ENCODE measurements at regions not wholly inside any gene's neighbourhood (a gene's known extent, or its start where the extent isn't known, plus 50 kb on each side); places are given as distances from the start of the nearest gene placed in this dataset.
"Not testable (repeated sequence)": the region's sequence is repeated elsewhere in the genome, so short reads cannot be mapped to it uniquely, and the experiment has no call there.

- POLR2A ChIA-PET; H3K4me2 ChIP-seq (ENCODE audit: low read length); H3K36me3 ChIP-seq (ENCODE audit: insufficient read depth, low read length); H4K20me1 ChIP-seq (ENCODE audit: insufficient read depth, low read length); H2AFZ ChIP-seq (ENCODE audit: low read length); BruUV-seq (replicated peaks); H3K9me3 ChIP-seq (ENCODE audit: low read length); H3K4me1 ChIP-seq (ENCODE audit: insufficient read depth, low read length, poor library complexity, severe bottlenecking); H3K4me3 ChIP-seq (ENCODE audit: low read depth, low read length, poor library complexity, severe bottlenecking); H3K9me2 ChIP-seq (ENCODE audit: insufficient read depth, low read length); H3K79me2 ChIP-seq (ENCODE audit: insufficient read depth, low read depth, low read length); DNase-seq (ENCODE audit: low spot score); intact Hi-C loops (cut with micrococcal nuclease; ENCODE audit: unreplicated experiment); H3K27ac ChIP-seq (ENCODE audit: low read depth, low read length, poor library complexity, severe bottlenecking): not testable (repeated sequence)
- CTCF ChIA-PET (ENCODE audit: unreplicated experiment), result interaction anchor here (0.7 kb wide), 1 partner anchor 67 kb away, joined by 3 read pairs; no protein-coding TSS in a partner anchor
Observed at GRCh38 chrX:65850821-65851220, 183.4 kb downstream of the MSN start.

DNA sequence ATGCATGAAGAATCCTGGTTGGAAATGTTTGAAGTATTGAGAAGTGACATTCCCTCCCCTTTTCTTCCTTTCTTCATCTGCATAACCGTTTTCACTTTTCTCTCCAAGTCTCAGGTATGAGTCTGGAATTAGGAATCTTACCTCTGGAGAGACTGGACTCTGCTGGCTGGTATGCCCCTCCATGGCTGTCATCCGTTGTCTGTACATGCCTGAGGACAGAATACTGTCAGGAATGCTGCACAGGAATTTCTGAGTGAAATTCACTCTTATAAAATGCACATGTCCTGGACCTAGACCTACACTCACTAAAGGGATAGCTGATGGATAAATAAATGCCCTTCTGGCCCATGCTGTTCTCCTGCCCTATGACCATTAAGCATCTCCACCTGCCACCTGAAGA lies 179.5 kb downstream of the MSN start:
- DNase-seq (ENCODE audit: low spot score), result no peak
- H2AFZ ChIP-seq (ENCODE audit: low read length), result no peak overlapping the region
- no peak for TF ChIP-seq CTCF (conservative IDR thresholded peaks at IDR 0.05; ENCODE audit: low read length)
- no peak for TF ChIP-seq EZH2phosphoT487 (IDR thresholded peaks at IDR 0.05; ENCODE audit: borderline replicate concordance, low read depth, low read length)
- H3K9me2 ChIP-seq (ENCODE audit: insufficient read depth, low read length), result no peaks in the 10 kb centered on the region
- no peak overlapping the region for H3K27ac ChIP-seq (ENCODE audit: low read depth, low read length, poor library complexity, severe bottlenecking)
- no peaks in the 10 kb centered on the region for H3K79me2 ChIP-seq (ENCODE audit: insufficient read depth, low read depth, low read length)
- no peaks in the 10 kb centered on the region for H4K20me1 ChIP-seq (ENCODE audit: insufficient read depth, low read length)
- H3K36me3 ChIP-seq (ENCODE audit: insufficient read depth, low read length), result no peaks in the 10 kb centered on the region
- no peak overlapping the region for H3K4me2 ChIP-seq (ENCODE audit: low read length)
- CTCF ChIA-PET (ENCODE audit: unreplicated experiment), result no interaction called here
- no peaks in the 10 kb centered on the region for H3K9me3 ChIP-seq (ENCODE audit: low read length)
- H3K4me3 ChIP-seq (ENCODE audit: low read depth, low read length, poor library complexity, severe bottlenecking), result no peak overlapping the region
- intact Hi-C loops (cut with micrococcal nuclease; ENCODE audit: unreplicated experiment), result no loop called here
- BruUV-seq (replicated peaks), result no TSS peak
- POLR2A ChIA-PET, result no interaction called here
- H3K4me1 ChIP-seq (ENCODE audit: insufficient read depth, low read length, poor library complexity, severe bottlenecking), result no peaks in the 10 kb centered on the region

DNA sequence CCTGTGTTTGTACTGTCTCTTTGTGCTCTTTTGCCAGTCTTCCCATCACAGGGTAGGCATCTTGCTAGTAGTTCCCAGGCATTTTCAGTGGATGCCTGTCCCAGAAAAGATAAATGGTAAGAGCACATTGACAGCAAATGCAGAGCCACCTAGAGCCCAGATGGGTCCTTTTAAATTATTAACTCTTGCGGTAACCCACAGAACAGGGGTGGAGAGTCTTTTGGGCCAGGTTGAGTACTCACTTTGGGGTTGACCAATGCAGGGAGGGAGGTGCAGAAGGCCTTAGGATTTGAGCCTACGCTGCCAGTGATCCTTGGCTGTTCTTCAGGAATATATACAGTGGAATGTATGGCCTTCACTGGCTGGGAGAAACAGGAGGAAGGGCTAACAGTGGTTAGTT lies 173.8 kb downstream of the MSN start:
- TF ChIP-seq CTCF (conservative IDR thresholded peaks at IDR 0.05; ENCODE audit: low read length), result no peak
- TF ChIP-seq EZH2phosphoT487 (IDR thresholded peaks at IDR 0.05; ENCODE audit: borderline replicate concordance, low read depth, low read length), result no peak
- Histone ChIP-seq H3K4me2 (ENCODE audit: low read length) (no peak overlapping the region), H3K36me3 (ENCODE audit: insufficient read depth, low read length) (no peaks in the 10 kb centered on the region), H3K4me1 (ENCODE audit: insufficient read depth, low read length, poor library complexity, severe bottlenecking) (no peaks in the 10 kb centered on the region), H4K20me1 (ENCODE audit: insufficient read depth, low read length) (no peaks in the 10 kb centered on the region), H3K9me3 (ENCODE audit: low read length) (no peaks in the 10 kb centered on the region), H2AFZ (ENCODE audit: low read length) (no peak overlapping the region), H3K27ac (ENCODE audit: low read depth, low read length, poor library complexity, severe bottlenecking) (no peak overlapping the region), H3K79me2 (ENCODE audit: insufficient read depth, low read depth, low read length) (no peaks in the 10 kb centered on the region), H3K4me3 (ENCODE audit: low read depth, low read length, poor library complexity, severe bottlenecking) (no peak overlapping the region), H3K9me2 (ENCODE audit: insufficient read depth, low read length) (no peaks in the 10 kb centered on the region)
- BruUV-seq (replicated peaks), result no TSS peak
- POLR2A ChIA-PET, result no interaction called here
- DNase-seq (ENCODE audit: low spot score), result no peak
- CTCF ChIA-PET (ENCODE audit: unreplicated experiment), result no interaction called here
- intact Hi-C loops (cut with micrococcal nuclease; ENCODE audit: unreplicated experiment), result no loop called here

Data from OCI-LY7 (cell line).